ENCODE measurements at regions not wholly inside any gene's neighbourhood (a gene's known extent, or its start where the extent isn't known, plus 50 kb on each side); places are given as distances from the start of the nearest gene placed in this dataset.

DNA sequence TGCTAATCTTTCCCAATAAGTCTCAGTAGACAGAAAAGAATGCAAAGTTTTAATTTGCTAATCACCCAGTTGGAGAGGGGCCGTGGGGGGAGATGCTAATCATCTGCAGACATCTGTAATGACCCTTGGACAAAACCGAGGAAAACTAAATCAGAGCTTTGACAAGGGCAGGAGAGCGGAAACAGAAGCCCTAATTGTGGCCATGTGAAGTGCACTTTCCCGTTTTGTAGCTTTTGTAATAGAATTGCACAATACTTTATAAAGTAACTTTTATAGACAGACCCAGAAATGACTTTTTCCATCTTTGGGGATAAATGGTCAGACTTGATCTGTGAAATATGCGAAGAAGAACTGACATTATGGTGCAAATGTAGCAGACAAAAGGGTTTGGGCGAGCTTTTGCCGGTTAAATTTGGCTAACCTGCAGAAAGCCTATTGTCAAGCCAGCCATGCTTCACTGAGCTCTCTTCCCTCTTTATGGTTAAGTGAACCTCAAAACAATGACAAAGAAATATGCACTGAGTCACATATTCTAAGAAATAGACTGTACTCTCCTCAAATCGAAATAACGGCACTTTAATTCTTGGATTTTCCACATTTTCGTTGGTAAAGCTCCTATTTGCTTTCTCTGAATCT is 980.1 kb upstream of the POU3F3 start:
- Histone ChIP-seq H2AFZ (ENCODE audit: low read depth) (no peak overlapping the region), H3K4me3 (ENCODE audit: low read depth in 2 of 2, low read length in 1 of 2) (no peak overlapping the region)
- POLR2A ChIA-PET = no interaction called here

More for the DNA sequence above, 980.1 kb upstream of the POU3F3 start:
- Histone ChIP-seq H3K27ac (ENCODE audit: low read depth in 2 of 2, low read length in 1 of 2) (no peak overlapping the region), H3K27me3 (ENCODE audit: insufficient read depth) (no peaks in the 10 kb centered on the region), H3K9me3 (no peaks in the 10 kb centered on the region), H3F3A (replicated peaks; ENCODE audit: insufficient read depth) (no peaks in the 10 kb centered on the region), H3K9ac (no peak overlapping the region), H3K79me2 (ENCODE audit: insufficient read depth) (no peaks in the 10 kb centered on the region), H3K4me1 (ENCODE audit: control insufficient read depth in 1 of 2, insufficient read depth in 2 of 2, low read depth in 1 of 2, low read length in 1 of 2) (no peaks in the 10 kb centered on the region), H3K36me3 (replicated peaks in 1 of 2; ENCODE audit: control insufficient read depth in 1 of 2, insufficient read depth in 2 of 2, low read length in 1 of 2) (no peaks in the 10 kb centered on the region), H3K4me2 (no peak overlapping the region), H3K9me2 (no peaks in the 10 kb centered on the region), H4K20me1 (ENCODE audit: insufficient read depth) (no peaks in the 10 kb centered on the region)
- TF ChIP-seq ELF1 (IDR thresholded peaks at IDR 0.05) (no peak), TEAD4 (IDR thresholded peaks at IDR 0.05; ENCODE audit: borderline replicate concordance, insufficient read depth) (no peak), EP300 (IDR thresholded peaks at IDR 0.05; ENCODE audit: borderline replicate concordance in 1 of 2, low read depth in 1 of 2, low read length in 1 of 2) (no peak), TAF1 (IDR thresholded peaks at IDR 0.05; ENCODE audit: borderline replicate concordance, low read depth, low read length) (no peak), JUND (IDR thresholded peaks at IDR 0.05) (no peak), NFIC (IDR thresholded peaks at IDR 0.05; ENCODE audit: borderline replicate concordance) (no peak), CHD2 (IDR thresholded peaks at IDR 0.05; ENCODE audit: low read length, partially characterized antibody) (no peak), FOXJ3 (CRISPR knock-in tag; IDR thresholded peaks at IDR 0.05) (no peak), EZH2phosphoT487 (IDR thresholded peaks at IDR 0.05; ENCODE audit: borderline replicate concordance, low read depth) (no peak), FOXM1 (IDR thresholded peaks at IDR 0.05; ENCODE audit: low read depth) (no peak), TCF12 (IDR thresholded peaks at IDR 0.05) (no peak), SMC3 (IDR thresholded peaks at IDR 0.05; ENCODE audit: low read depth, low read length) (no peak), RFX5 (IDR thresholded peaks at IDR 0.05; ENCODE audit: low read length) (no peak), RAD21 (IDR thresholded peaks at IDR 0.05; ENCODE audit: low read length) (no peak)
- TF ChIP-seq, protein P1, sequence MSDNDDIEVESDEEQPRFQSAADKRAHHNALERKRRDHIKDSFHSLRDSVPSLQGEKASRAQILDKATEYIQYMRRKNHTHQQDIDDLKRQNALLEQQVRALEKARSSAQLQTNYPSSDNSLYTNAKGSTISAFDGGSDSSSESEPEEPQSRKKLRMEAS (IDR thresholded peaks at IDR 0.05; ENCODE audit: low read depth) = no peak
- TF ChIP-seq, protein P2, sequence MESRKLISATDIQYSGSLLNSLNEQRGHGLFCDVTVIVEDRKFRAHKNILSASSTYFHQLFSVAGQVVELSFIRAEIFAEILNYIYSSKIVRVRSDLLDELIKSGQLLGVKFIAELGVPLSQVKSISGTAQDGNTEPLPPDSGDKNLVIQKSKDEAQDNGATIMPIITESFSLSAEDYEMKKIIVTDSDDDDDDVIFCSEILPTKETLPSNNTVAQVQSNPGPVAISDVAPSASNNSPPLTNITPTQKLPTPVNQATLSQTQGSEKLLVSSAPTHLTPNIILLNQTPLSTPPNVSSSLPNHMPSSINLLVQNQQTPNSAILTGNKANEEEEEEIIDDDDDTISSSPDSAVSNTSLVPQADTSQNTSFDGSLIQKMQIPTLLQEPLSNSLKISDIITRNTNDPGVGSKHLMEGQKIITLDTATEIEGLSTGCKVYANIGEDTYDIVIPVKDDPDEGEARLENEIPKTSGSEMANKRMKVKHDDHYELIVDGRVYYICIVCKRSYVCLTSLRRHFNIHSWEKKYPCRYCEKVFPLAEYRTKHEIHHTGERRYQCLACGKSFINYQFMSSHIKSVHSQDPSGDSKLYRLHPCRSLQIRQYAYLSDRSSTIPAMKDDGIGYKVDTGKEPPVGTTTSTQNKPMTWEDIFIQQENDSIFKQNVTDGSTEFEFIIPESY (IDR thresholded peaks at IDR 0.05; ENCODE audit: borderline replicate concordance, low read depth) = no peak
- TF ChIP-seq, protein P3, sequence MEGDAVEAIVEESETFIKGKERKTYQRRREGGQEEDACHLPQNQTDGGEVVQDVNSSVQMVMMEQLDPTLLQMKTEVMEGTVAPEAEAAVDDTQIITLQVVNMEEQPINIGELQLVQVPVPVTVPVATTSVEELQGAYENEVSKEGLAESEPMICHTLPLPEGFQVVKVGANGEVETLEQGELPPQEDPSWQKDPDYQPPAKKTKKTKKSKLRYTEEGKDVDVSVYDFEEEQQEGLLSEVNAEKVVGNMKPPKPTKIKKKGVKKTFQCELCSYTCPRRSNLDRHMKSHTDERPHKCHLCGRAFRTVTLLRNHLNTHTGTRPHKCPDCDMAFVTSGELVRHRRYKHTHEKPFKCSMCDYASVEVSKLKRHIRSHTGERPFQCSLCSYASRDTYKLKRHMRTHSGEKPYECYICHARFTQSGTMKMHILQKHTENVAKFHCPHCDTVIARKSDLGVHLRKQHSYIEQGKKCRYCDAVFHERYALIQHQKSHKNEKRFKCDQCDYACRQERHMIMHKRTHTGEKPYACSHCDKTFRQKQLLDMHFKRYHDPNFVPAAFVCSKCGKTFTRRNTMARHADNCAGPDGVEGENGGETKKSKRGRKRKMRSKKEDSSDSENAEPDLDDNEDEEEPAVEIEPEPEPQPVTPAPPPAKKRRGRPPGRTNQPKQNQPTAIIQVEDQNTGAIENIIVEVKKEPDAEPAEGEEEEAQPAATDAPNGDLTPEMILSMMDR (IDR thresholded peaks at IDR 0.05) = no peak
- TF ChIP-seq, protein P4, sequence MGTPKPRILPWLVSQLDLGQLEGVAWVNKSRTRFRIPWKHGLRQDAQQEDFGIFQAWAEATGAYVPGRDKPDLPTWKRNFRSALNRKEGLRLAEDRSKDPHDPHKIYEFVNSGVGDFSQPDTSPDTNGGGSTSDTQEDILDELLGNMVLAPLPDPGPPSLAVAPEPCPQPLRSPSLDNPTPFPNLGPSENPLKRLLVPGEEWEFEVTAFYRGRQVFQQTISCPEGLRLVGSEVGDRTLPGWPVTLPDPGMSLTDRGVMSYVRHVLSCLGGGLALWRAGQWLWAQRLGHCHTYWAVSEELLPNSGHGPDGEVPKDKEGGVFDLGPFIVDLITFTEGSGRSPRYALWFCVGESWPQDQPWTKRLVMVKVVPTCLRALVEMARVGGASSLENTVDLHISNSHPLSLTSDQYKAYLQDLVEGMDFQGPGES (IDR thresholded peaks at IDR 0.05; ENCODE audit: low read depth, low read length) = no peak
- TF ChIP-seq, protein P5, sequence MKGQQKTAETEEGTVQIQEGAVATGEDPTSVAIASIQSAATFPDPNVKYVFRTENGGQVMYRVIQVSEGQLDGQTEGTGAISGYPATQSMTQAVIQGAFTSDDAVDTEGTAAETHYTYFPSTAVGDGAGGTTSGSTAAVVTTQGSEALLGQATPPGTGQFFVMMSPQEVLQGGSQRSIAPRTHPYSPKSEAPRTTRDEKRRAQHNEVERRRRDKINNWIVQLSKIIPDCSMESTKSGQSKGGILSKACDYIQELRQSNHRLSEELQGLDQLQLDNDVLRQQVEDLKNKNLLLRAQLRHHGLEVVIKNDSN (IDR thresholded peaks at IDR 0.05; ENCODE audit: borderline replicate concordance, low read depth) = no peak
- TF ChIP-seq, protein P6, sequence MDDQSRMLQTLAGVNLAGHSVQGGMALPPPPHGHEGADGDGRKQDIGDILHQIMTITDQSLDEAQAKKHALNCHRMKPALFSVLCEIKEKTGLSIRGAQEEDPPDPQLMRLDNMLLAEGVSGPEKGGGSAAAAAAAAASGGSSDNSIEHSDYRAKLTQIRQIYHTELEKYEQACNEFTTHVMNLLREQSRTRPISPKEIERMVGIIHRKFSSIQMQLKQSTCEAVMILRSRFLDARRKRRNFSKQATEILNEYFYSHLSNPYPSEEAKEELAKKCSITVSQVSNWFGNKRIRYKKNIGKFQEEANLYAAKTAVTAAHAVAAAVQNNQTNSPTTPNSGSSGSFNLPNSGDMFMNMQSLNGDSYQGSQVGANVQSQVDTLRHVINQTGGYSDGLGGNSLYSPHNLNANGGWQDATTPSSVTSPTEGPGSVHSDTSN (IDR thresholded peaks at IDR 0.05) = no peak
- no peak for DNase-seq
- CTCF ChIA-PET = no interaction called here
- 14% methylated on average over 10 of the region's 10 CpGs for WGBS (ENCODE audit: low lambda C conversion rate)
